Ishikawa (cell line): ENCODE measurements at regions not wholly inside any gene's neighbourhood (a gene's known extent, or its start where the extent isn't known, plus 50 kb on each side); places are given as distances from the start of the nearest gene placed in this dataset.

Experiments
- CEBPB ChIP-seq: IDR thresholded peaks from 2 replicates; pipeline ENCODE4 v1.6.1; 2012
- CREB1 ChIP-seq: IDR thresholded peaks from 2 replicates; pipeline ENCODE4 v1.6.1; 2012; ENCODE audit warnings: low read depth
- EGR1 ChIP-seq: IDR thresholded peaks from 2 replicates; pipeline ENCODE4 v1.6.1; 2012
- EP300 ChIP-seq: IDR thresholded peaks from 2 replicates; pipeline ENCODE4 v1.6.1; 2012; ENCODE audit warnings: borderline replicate concordance
- FOXM1 ChIP-seq: IDR thresholded peaks from 2 replicates; pipeline ENCODE4 v1.6.1; 2012; ENCODE audit warnings: low read depth, borderline replicate concordance
- MAX ChIP-seq: IDR thresholded peaks from 2 replicates; pipeline ENCODE4 v1.6.1; 2012
- NFIC ChIP-seq: IDR thresholded peaks from 2 replicates; pipeline ENCODE4 v1.6.1; 2012
- RAD21 ChIP-seq: IDR thresholded peaks from 2 replicates; pipeline ENCODE4 v1.6.1; 2012; ENCODE audit warnings: low read depth
- TAF1 ChIP-seq: IDR thresholded peaks from 2 replicates; pipeline ENCODE4 v1.6.1; 2012; ENCODE audit warnings: low read depth, mild to moderate bottlenecking
- TCF12 ChIP-seq: IDR thresholded peaks from 2 replicates; pipeline ENCODE4 v1.6.1; 2012; ENCODE audit warnings: low read depth
- TEAD4 ChIP-seq: IDR thresholded peaks from 2 replicates; pipeline ENCODE4 v1.6.1; 2012
- USF1 ChIP-seq: IDR thresholded peaks from 2 replicates; pipeline ENCODE4 v1.6.1; 2012
- YY1 ChIP-seq: IDR thresholded peaks from 2 replicates; pipeline ENCODE4 v1.6.1; 2012; ENCODE audit warnings: low read depth
- ZBTB7A ChIP-seq: IDR thresholded peaks from 2 replicates; pipeline ENCODE4 v1.6.1; 2012; ENCODE audit warnings: low read depth
- TF ChIP-seq, protein P1 (sequence below): IDR thresholded peaks from 2 replicates; pipeline ENCODE4 v1.6.1; 2012; ENCODE audit warnings: low read depth, mild to moderate bottlenecking

GRCh38 chr5:121088341-121088740 is 624.2 kb downstream of the PRR16 start:
- TF ChIP-seq FOXM1 (no peak), NFIC (no peak), MAX (no peak), EGR1 (no peak), TAF1 (no peak), CREB1 (no peak), ZBTB7A (no peak)

DNA sequence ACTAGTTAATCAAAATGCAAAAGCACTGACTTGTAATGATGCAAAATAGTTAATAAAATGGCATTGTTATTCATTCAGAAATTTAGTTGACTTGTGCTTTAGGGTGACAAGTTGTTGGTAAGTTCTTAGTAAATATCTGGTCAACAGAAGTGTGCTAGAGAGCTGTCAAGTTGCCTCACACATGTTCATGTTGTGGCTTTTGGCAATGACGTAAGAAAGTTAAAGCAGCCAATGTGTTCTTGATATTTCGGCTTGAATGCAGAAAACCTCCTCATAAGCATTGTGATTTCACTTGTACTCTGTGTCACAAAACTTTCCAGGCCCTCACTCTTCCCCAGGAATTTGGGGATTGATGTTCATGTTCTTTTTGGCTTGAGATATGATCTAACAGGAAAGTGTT is 626.7 kb downstream of the PRR16 start:
- TF ChIP-seq USF1 (no peak), ZBTB7A (no peak), TEAD4 (no peak), EP300 (no peak)

GRCh38 chr5:121100931-121101330 is 636.8 kb downstream of the PRR16 start:
- no peak for TF ChIP-seq TCF12
- no peak for TF ChIP-seq EGR1
- no peak for TF ChIP-seq TEAD4
- no peak for TF ChIP-seq EP300
- no peak for TF ChIP-seq RAD21
- TF ChIP-seq NFIC: no peak
- TF ChIP-seq TAF1: no peak
- no peak for TF ChIP-seq YY1
- TF ChIP-seq CREB1: no peak
- TF ChIP-seq USF1: no peak
- no peak for TF ChIP-seq MAX
- no peak for TF ChIP-seq CEBPB
- TF ChIP-seq FOXM1: no peak
- TF ChIP-seq ZBTB7A: no peak
- TF ChIP-seq, protein P1, sequence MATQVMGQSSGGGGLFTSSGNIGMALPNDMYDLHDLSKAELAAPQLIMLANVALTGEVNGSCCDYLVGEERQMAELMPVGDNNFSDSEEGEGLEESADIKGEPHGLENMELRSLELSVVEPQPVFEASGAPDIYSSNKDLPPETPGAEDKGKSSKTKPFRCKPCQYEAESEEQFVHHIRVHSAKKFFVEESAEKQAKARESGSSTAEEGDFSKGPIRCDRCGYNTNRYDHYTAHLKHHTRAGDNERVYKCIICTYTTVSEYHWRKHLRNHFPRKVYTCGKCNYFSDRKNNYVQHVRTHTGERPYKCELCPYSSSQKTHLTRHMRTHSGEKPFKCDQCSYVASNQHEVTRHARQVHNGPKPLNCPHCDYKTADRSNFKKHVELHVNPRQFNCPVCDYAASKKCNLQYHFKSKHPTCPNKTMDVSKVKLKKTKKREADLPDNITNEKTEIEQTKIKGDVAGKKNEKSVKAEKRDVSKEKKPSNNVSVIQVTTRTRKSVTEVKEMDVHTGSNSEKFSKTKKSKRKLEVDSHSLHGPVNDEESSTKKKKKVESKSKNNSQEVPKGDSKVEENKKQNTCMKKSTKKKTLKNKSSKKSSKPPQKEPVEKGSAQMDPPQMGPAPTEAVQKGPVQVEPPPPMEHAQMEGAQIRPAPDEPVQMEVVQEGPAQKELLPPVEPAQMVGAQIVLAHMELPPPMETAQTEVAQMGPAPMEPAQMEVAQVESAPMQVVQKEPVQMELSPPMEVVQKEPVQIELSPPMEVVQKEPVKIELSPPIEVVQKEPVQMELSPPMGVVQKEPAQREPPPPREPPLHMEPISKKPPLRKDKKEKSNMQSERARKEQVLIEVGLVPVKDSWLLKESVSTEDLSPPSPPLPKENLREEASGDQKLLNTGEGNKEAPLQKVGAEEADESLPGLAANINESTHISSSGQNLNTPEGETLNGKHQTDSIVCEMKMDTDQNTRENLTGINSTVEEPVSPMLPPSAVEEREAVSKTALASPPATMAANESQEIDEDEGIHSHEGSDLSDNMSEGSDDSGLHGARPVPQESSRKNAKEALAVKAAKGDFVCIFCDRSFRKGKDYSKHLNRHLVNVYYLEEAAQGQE: no peak

- TF ChIP-seq EP300: no peak
- TF ChIP-seq USF1: no peak
- no peak for TF ChIP-seq EGR1
- no peak for TF ChIP-seq TEAD4
- TF ChIP-seq YY1: no peak
- no peak for TF ChIP-seq TCF12
- no peak for TF ChIP-seq CREB1
Measured at GRCh38 chr5:121105921-121106320, 641.8 kb downstream of the PRR16 start.

GRCh38 chr5:121108725-121109124 is 644.6 kb downstream of the PRR16 start:
- TF ChIP-seq NFIC: no peak
- no peak for TF ChIP-seq CEBPB

DNA sequence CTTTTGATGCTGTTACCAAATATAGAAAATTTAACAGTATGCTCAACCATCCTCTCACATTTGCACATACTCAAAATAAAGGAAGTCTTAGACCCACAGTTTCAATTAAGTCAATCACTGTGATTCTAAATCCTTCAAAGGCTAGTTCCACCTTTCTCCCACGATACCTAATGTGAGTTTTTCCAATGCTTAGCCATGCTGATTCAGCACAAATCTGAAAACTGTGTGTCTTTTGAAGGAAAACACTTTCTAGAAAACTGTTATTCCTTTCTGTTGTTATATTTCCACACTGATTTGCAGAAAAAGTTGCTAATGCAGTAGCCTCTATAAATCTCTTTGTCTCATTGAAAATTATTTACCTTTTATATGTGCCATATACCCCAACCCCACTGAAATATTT is 645.7 kb downstream of the PRR16 start:
- TF ChIP-seq YY1 (no peak), TEAD4 (no peak), ZBTB7A (no peak)
- TF ChIP-seq, protein P1: no peak

DNA sequence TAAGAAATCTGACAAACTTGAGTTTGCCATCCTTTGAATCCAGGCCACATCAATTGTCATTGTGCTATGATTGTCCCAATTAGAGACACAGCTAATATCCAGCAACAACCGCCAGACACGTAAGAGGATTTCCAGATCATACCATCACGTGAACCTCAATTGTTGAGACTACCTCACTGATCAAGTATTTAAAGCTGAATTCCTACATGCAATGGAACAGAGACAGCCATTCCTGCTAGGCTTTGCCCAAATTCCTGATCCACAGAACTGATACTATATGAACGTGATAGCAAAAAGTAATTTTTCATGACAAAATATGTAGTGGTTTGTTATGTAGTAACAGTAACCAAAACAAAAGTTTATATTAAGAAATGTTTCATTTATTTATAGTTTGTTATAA is 657.7 kb downstream of the PRR16 start:
- TF ChIP-seq ZBTB7A: no peak
- no peak for TF ChIP-seq YY1
- no peak for TF ChIP-seq RAD21
- no peak for TF ChIP-seq FOXM1
- TF ChIP-seq CEBPB: no peak
- TF ChIP-seq NFIC: no peak
- no peak for TF ChIP-seq USF1
- TF ChIP-seq, protein P1: no peak
- no peak for TF ChIP-seq TEAD4
- TF ChIP-seq TAF1: no peak
